GM19025 (cell line): ENCODE measurements at regions not wholly inside any gene's neighbourhood (a gene's known extent, or its start where the extent isn't known, plus 50 kb on each side); places are given as distances from the start of the nearest gene placed in this dataset.
"Not testable (repeated sequence)": the region's sequence is repeated elsewhere in the genome, so short reads cannot be mapped to it uniquely, and the experiment has no call there.

Experiments
- ATAC-seq: cut with Tn5 transposase; IDR thresholded peaks from one replicate; pipeline ENCODE4 v1.9.1; 2021; ENCODE audit warnings: mild to moderate bottlenecking, low read depth, moderate library complexity; ENCODE audit not compliant: unreplicated experiment

GRCh38 chr12:131619736-131620506, 91.0 kb upstream of the SFSWAP start:
- ATAC-seq = no peak

GRCh38 chr12:131620520-131620919, 90.4 kb upstream of the SFSWAP start:
- ATAC-seq = no peak

- no peak for ATAC-seq
Observed at GRCh38 chr12:131620946-131621681, 89.8 kb upstream of the SFSWAP start.

- no peak for ATAC-seq
Observed at GRCh38 chr12:131621701-131622421, 89.0 kb upstream of the SFSWAP start.

DNA sequence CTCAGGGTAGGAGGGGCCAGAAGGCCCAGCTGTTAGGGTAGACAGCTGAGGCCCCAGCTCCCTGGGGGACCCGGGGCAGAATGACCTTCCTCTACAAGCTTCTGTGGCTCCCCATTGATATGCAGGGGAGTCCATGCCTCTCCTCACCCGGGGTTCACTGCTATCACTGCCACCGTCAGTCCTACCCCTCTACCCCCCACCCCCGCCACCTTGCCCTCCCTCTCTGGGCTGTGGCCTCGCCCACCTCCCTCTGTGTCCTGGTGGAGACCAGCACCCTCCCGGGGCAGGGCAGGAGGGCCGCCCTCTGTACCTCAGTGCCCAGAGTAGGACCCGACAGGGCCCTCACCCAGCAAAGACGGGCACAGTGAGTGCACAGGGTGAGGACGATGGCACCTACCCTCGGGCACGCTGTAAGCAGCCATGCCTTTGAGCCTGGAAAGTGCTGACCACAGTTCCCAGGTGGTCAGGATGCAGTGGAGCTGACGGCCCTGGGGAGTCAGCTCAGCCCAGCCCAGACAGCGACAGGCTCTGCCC, 88.4 kb upstream of the SFSWAP start:
- ATAC-seq = no peak

DNA sequence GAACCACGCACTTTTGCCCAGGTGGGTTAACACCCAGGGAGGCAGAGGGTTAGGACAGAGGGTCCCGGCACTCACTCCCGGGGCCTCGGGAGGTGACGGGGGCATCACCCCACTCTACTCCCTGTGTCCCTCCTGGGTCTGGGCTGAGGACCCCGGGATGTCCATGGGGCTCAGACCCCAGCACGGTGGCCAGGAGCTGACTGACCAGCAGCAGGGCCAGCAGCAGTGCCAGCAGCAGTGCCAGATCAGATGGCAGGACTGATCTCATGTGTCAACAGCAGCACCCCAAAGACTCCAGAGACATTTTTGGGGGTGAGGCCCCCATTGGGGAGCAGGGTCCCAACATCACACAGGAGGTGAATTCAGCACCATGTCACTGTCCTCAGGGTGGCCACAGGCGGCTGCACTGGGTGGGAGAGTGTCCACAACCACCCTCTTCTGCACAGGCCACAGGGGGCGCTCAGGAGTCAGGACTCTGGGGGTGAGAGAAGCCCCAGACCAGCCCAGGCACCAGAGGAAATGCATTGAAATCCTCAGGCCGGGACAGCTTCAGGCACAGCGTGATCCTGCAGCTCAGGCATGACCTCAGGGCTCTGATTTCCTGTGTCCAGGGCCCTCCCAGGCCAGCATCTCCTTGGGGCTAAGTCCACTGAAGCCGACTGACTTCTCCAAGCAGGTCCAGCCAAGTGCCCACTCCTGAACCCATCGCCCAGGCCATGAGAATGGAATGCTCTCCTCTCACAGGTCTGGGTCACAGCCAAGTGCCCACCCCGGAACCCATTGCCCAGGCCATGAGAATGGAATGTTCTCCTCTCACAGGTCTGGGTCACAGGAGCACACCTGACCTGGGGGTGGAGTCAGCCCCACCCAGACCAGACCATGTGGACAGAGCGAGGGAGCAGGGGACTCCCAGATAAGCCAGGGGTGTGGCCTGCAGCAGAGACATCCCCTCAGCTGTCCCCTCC, 87.2 kb upstream of the SFSWAP start:
- not testable (repeated sequence) for ATAC-seq

GRCh38 chr12:131624369-131624739, 86.5 kb upstream of the SFSWAP start:
- not testable (repeated sequence) for ATAC-seq

- not testable (repeated sequence) for ATAC-seq
Observed at GRCh38 chr12:131624756-131625501, 86.0 kb upstream of the SFSWAP start.

DNA sequence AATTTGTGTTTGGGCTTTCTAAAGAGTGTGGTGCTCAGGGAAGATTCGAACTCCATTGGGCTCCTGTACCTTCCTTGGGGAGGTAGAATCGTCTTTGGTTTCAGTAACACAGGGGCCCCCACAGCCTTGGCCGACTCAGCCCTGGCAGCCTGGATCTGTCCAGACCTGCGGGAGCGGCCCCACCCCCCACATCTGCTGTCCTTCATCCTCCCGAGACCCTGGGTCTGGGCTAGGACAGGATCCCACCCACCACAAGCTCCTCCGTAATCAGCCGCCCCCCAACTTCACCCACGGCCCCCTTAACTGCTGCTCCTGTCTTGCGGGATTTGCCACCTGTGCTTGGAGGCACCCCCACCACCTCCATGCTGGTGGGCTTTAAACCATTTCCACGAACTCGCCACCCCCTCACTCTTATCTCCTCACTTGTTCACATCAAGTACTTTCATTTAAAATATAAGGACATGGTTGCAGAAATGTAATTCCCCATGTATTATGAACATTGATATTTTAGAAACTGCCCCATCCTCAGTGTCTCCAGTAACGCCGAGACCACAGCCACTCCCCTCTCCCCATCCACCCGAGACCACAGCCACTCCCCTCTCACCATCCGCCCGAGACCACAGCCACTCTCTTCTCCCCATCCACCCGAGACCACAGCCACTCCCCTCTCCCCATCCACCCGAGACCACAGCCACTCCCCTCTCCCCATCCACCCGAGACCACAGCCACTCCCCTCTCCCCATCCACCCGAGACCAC, 84.7 kb upstream of the SFSWAP start:
- not testable (repeated sequence) for ATAC-seq

DNA sequence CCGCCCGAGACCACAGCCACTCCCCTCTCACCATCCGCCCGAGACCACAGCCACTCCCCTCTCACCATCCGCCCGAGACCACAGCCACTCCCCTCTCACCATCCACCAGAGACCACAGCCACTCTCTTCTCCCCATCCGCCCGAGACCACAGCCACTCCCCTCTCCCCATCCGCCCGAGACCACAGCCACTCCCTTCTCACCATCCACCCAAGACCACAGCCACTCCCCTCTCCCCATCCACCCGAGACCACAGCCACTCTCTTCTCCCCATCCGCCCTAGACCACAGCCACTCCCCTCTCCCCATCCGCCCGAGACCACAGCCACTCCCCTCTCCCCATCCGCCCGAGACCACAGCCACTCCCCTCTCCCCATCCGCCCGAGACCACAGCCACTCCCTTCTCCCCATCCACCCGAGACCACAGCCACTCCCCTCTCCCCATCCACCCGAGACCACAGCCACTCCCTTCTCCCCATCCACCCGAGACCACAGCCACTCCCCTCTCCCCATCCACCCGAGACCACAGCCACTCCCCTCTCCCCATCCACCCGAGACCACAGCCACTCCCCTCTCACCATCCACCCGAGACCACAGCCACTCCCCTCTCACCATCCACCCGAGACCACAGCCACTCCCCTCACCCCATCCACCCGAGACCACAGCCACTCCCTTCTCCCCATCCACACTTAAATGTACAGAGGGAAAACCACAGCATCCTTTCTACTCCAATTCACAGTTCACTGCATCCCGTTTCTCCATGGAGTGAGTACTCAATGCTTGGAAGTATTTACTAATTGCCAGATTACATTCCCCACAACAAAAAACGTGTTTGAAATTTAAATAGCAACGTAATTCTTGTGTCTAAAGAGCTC, 83.5 kb upstream of the SFSWAP start:
- ATAC-seq = not testable (repeated sequence)

DNA sequence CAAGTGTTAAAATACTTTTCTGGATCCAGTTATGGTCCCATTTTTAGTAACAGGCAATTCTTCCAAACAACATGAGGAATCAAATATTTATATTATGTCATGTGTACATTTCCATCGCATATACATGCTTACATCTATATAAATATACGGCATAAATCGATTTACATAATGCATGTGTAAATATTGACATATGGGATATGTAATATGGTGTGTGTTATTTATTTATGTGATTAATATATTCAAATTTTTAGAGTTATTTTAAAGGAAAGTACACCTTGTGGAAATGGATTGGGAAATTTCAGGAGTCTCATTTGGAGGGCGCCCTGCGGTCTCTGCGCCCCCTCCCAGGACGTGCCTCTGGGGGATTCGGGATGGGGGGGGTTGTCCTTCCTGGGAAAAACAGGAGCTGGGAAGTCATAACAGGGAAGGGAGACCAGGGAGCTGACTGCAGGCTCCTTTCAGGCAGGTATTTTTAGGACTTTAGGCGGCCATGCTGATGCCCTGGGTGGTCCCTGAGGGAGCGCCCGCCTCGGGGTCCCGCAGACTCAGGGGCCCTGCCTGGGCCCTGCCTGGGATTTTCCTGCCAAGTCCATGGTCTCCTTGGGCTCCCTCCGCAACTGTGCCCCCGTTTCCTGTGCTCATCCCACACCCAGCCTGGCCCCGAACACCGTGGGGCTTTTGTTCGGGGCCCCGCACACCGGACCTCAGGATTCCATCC, 82.7 kb upstream of the SFSWAP start:
- no peak for ATAC-seq

DNA sequence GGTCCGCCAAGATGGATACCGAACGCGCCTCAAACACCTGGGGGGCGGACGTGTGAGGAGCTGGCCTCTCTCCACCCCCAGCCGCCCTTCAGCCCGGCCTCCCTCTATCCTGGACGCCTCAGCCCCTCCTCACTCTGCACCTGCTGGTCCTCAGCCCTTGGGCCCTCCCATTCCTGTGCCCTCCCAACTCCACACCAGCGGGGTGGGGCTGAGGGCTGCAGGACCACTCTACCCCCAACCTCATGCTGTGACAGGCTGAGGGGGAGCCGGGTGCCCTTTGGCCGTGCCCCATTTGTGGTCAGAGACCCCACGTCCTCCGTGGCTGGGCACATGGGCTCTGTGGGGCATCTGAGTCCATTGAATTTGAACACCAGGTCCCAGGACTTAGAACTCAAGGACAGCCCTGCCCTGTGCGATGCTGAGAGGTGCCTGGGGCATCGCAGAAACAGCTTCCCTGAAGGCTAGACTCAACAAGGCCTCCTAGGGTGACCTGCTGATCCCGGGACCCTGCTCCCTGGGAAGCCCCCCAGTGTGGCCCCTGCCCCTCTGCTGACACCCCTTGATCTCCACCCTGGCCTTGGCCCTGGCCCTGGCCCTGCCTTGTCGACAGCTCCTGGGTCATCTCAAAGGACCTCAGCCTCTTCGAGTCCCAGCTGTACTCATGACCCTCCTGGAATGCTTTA, 82.0 kb upstream of the SFSWAP start:
- ATAC-seq = no peak

GRCh38 chr12:131631230-131631629, 79.7 kb upstream of the SFSWAP start:
- ATAC-seq = no peak

- not testable (repeated sequence) for ATAC-seq
Observed at GRCh38 chr12:131631889-131632651, 78.8 kb upstream of the SFSWAP start.

GRCh38 chr12:131632652-131633023, 78.3 kb upstream of the SFSWAP start:
- not testable (repeated sequence) for ATAC-seq

DNA sequence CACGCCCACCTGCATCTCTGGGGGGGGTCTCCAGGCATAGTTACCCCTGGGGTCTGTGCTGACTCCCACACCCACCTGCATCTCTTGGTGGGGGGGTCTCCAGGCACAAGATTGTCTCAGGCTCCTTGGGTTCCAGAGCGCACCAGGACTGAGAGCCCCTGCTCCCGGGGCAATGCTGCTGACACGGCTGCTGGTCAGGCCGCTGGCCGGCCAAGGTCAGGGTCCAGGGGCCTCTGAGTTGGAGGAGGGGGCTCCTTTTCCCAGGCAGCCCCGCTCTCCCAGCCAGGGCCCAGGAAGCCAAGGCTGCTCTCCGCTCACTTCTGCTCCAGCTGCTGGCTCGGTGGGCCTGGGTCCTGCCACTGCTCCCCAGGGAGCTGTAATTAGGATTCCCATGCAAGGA, 77.3 kb upstream of the SFSWAP start:
- not testable (repeated sequence) for ATAC-seq
